HG03575 (cell line): ENCODE measurements at regions not wholly inside any gene's neighbourhood (a gene's known extent, or its start where the extent isn't known, plus 50 kb on each side); places are given as distances from the start of the nearest gene placed in this dataset.

Source experiments
- ATAC-seq: cut with Tn5 transposase; IDR thresholded peaks from one replicate; pipeline ENCODE4 v1.9.1; 2021; ENCODE audit not compliant: unreplicated experiment, insufficient number of reproducible peaks, low FRiP score; ENCODE audit errors: extremely low read depth

GRCh38 chr6:157768304-157768703 is 54.7 kb upstream of the SNX9 start:
- no peak for ATAC-seq

- no peak for ATAC-seq
Measured at GRCh38 chr6:157768863-157769551, 54.0 kb upstream of the SNX9 start.

GRCh38 chr6:157769776-157770426 is 53.1 kb upstream of the SNX9 start:
- no peak for ATAC-seq

- no peak for ATAC-seq
Measured at GRCh38 chr6:157770946-157771345, 52.1 kb upstream of the SNX9 start.

- no peak for ATAC-seq
Measured at GRCh38 chr6:157772820-157773219, 50.2 kb upstream of the SNX9 start.
